Activated T-helper 17 cell treated with anti-CD3 and anti-CD28 coated beads, Interleukin-2, amount 50 U/mL, for 72 hours (primary cell): ENCODE measurements at regions not wholly inside any gene's neighbourhood (a gene's known extent, or its start where the extent isn't known, plus 50 kb on each side); places are given as distances from the start of the nearest gene placed in this dataset.

Source experiments
- ATAC-seq: fragments of 150-1000 bp; cut with Tn5 transposase; replicated peaks from 2 replicates; pipeline ENCODE4 v1.10.0; 2021; ENCODE audit warnings: mild to moderate bottlenecking, moderate library complexity
- H3K27ac Mint-ChIP-seq: one replicate; pipeline ENCODE4 v1.8.0; 2022; ENCODE audit warnings: mixed read lengths
- H3K27me3 Mint-ChIP-seq: one replicate; pipeline ENCODE4 v1.8.0; 2022; ENCODE audit warnings: mixed read lengths
- H3K36me3 Mint-ChIP-seq: one replicate; pipeline ENCODE4 v1.8.0; 2022; ENCODE audit warnings: low read depth, mild to moderate bottlenecking, mixed read lengths
- H3K4me1 Mint-ChIP-seq: one replicate; pipeline ENCODE4 v1.8.0; 2022; ENCODE audit warnings: mixed read lengths
- H3K4me3 Mint-ChIP-seq: one replicate; pipeline ENCODE4 v1.8.0; 2022; ENCODE audit warnings: mild to moderate bottlenecking, mixed read lengths
- H3K9me3 Mint-ChIP-seq: one replicate; pipeline ENCODE4 v1.8.0; 2022; ENCODE audit warnings: mixed read lengths

GRCh38 chr12:87930033-87930432, 99.2 kb downstream of the C12orf50 start:
- no peaks in the 10 kb centered on the region for H3K9me3 Mint-ChIP-seq
- peaks cover 6% of the 10 kb centered on the region for H3K27me3 Mint-ChIP-seq
- H3K36me3 Mint-ChIP-seq, result no peaks in the 10 kb centered on the region
- H3K4me1 Mint-ChIP-seq, result no peaks in the 10 kb centered on the region
- no peak for ATAC-seq
- no peak overlapping the region for H3K4me3 Mint-ChIP-seq
- H3K27ac Mint-ChIP-seq, result no peak overlapping the region

- H3K27ac Mint-ChIP-seq, result no peak overlapping the region
- H3K36me3 Mint-ChIP-seq, result no peaks in the 10 kb centered on the region
- H3K4me1 Mint-ChIP-seq, result no peaks in the 10 kb centered on the region
- peaks cover 6% of the 10 kb centered on the region for H3K27me3 Mint-ChIP-seq
- no peaks in the 10 kb centered on the region for H3K9me3 Mint-ChIP-seq
- H3K4me3 Mint-ChIP-seq, result no peak overlapping the region
- ATAC-seq, result no peak
Measured at GRCh38 chr12:87929346-87929745, 99.9 kb downstream of the C12orf50 start.

DNA sequence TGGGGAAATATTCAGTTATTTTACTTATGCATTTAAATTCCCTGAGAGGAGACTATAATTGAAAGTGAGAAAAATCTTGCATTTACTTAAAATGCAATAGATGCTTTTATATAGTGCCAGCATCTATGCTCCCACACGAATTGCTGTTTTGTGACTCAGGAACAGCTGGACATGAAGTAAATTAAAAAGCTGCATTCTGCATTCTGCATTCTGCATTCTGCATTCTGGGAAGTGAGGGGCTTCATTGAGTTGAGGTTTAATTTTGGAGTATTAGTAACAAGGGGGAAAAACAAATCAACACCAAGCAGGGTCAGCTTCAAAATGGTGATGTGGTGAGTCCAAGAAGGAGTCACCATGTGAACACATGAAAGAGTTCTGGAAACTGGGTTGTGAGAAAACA, 101.2 kb downstream of the C12orf50 start:
- H3K27ac Mint-ChIP-seq, result no peak overlapping the region
- H3K4me1 Mint-ChIP-seq, result no peaks in the 10 kb centered on the region
- H3K9me3 Mint-ChIP-seq, result no peaks in the 10 kb centered on the region
- ATAC-seq, result no peak
- H3K36me3 Mint-ChIP-seq, result no peaks in the 10 kb centered on the region
- no peaks in the 10 kb centered on the region for H3K27me3 Mint-ChIP-seq
- no peak overlapping the region for H3K4me3 Mint-ChIP-seq

- H3K36me3 Mint-ChIP-seq, result no peaks in the 10 kb centered on the region
- no peak for ATAC-seq
Measured at GRCh38 chr12:87925021-87925420, 104.2 kb downstream of the C12orf50 start.

DNA sequence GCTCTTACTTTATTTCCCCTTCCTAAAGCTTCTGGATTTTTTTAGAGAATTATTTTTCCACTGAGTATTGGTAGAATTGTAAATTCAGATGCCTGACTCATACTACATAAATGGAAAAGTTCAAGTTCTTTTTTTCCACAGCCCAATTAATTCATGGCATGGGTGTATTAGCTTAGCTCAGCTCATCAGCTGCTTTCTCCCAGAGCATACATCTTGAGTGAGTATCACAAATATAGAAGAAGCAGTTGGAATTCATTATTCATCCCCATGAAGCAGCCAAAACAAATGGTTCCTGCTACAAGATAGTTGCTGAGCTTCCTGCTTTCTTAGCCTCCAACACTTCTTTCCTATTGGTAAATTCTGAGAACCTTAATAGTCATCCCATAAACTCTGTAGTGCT, 105.1 kb downstream of the C12orf50 start:
- Mint-ChIP-seq H3K27me3 (no peaks in the 10 kb centered on the region), H3K9me3 (no peaks in the 10 kb centered on the region), H3K36me3 (no peaks in the 10 kb centered on the region), H3K27ac (no peak overlapping the region), H3K4me3 (no peak overlapping the region), H3K4me1 (no peaks in the 10 kb centered on the region)
- ATAC-seq, result no peak

More at GRCh38 chr12:87925021-87925420, 104.2 kb downstream of the C12orf50 start:
- H3K27me3 Mint-ChIP-seq, result no peaks in the 10 kb centered on the region
- H3K9me3 Mint-ChIP-seq, result no peaks in the 10 kb centered on the region
- H3K4me1 Mint-ChIP-seq, result no peaks in the 10 kb centered on the region
- H3K4me3 Mint-ChIP-seq, result no peak overlapping the region
- no peak overlapping the region for H3K27ac Mint-ChIP-seq

DNA sequence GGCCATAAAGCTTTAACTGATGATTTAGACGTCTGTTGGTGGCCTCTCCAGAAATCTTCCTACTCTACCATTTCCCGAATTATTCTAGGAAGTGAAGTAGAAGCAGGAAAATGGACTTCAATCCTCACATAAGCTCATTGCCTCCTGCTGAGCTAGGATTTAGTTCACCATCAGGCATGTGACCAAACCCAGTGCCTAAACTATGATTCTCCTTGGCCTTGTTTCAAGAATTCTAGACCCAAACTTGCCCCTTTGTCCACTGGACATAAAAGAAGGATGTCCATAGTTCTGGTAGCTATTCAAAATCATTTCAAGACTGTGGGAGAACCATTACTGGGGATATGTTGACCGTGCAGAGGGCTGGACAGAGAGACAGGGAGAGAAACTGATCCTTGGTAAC, 105.8 kb downstream of the C12orf50 start:
- Mint-ChIP-seq H3K36me3 (no peaks in the 10 kb centered on the region), H3K4me1 (no peaks in the 10 kb centered on the region), H3K9me3 (no peaks in the 10 kb centered on the region), H3K4me3 (no peak overlapping the region), H3K27ac (no peak overlapping the region), H3K27me3 (no peaks in the 10 kb centered on the region)
- ATAC-seq, result no peak

DNA sequence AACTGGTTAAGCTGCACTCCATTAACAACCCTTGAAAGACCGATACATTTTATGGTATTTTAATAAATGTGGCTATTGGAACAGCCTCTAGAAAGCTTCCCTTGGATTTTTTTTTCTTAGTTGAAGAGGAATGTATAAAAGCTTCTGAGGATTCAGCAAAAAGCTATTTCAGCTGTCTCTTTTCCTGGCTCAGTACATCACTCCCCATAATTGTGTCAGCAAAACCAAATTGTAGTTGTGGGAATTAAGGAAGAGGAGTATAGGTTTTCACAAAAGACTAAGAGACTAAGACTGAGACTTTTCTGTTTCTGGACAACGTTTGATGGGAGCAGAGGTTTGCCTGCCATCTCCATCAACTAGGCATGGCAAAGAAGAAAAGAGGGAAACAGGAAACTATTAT, 106.5 kb downstream of the C12orf50 start:
- H3K4me1 Mint-ChIP-seq, result no peaks in the 10 kb centered on the region
- ATAC-seq, result no peak
- H3K27me3 Mint-ChIP-seq, result no peaks in the 10 kb centered on the region
- H3K4me3 Mint-ChIP-seq, result no peak overlapping the region
- H3K36me3 Mint-ChIP-seq, result no peaks in the 10 kb centered on the region
- H3K27ac Mint-ChIP-seq, result no peak overlapping the region
- H3K9me3 Mint-ChIP-seq, result no peaks in the 10 kb centered on the region

DNA sequence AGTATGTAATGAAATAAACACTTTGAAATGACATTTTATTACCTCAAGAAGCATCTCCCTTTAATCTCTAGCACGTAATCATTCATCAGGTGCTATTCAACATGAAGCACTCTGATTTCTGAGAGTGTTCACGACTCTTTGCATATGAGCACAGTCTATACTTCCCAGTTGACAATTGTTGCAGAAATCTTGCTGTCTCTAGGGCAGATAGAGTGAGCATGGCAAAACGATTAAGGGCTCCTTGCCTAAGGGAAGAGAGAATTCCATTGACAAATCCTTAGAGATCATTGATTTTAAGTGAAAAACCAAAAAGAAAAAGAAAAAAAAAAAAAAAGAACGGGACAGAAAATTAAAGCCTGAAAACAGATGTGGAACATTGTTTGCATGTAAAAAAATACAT, 107.6 kb downstream of the C12orf50 start:
- Mint-ChIP-seq H3K9me3 (no peaks in the 10 kb centered on the region), H3K27me3 (no peaks in the 10 kb centered on the region), H3K36me3 (no peaks in the 10 kb centered on the region), H3K27ac (no peak overlapping the region), H3K4me3 (no peak overlapping the region), H3K4me1 (no peaks in the 10 kb centered on the region)
- ATAC-seq, result no peak

DNA sequence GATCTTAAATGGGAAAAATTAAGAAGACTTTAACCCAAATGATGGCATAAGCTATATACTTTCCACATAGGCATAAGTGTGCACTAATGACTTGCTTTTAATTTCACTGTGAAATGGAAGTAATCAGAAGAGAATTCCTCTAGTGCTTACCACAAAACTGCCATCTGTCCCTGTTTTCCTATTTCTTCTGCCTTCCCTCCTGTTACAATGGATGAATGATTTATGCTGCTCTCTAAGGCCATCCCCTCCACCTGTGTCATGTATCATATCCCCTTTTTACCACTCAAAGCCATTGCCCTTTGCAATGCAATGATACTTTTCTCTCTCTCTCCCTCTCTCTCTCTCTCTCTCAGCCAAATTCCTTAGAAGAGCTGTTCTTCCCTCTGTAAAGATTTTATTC, 109.1 kb downstream of the C12orf50 start:
- Mint-ChIP-seq H3K36me3 (no peaks in the 10 kb centered on the region), H3K27ac (no peak overlapping the region), H3K27me3 (no peaks in the 10 kb centered on the region), H3K9me3 (peaks cover 5% of the 10 kb centered on the region), H3K4me1 (no peaks in the 10 kb centered on the region), H3K4me3 (no peak overlapping the region)
- ATAC-seq, result no peak

- H3K27ac Mint-ChIP-seq, result no peak overlapping the region
- peaks cover 2% of the 10 kb centered on the region for H3K27me3 Mint-ChIP-seq
- no peaks in the 10 kb centered on the region for H3K36me3 Mint-ChIP-seq
- H3K9me3 Mint-ChIP-seq, result peaks cover 2% of the 10 kb centered on the region
- no peaks in the 10 kb centered on the region for H3K4me1 Mint-ChIP-seq
- no peak overlapping the region for H3K4me3 Mint-ChIP-seq
- no peak for ATAC-seq
Measured at GRCh38 chr12:87901457-87901856, 127.7 kb downstream of the C12orf50 start.

- ATAC-seq, result no peak
- Mint-ChIP-seq H3K9me3 (peaks cover 6% of the 10 kb centered on the region), H3K36me3 (no peaks in the 10 kb centered on the region), H3K27ac (no peak overlapping the region), H3K4me1 (no peaks in the 10 kb centered on the region), H3K27me3 (peaks cover 4% of the 10 kb centered on the region), H3K4me3 (no peak overlapping the region)
Measured at GRCh38 chr12:87897662-87898061, 131.5 kb downstream of the C12orf50 start.

- Mint-ChIP-seq H3K4me3 (no peak overlapping the region), H3K27ac (no peak overlapping the region), H3K9me3 (peaks cover 3% of the 10 kb centered on the region), H3K27me3 (no peaks in the 10 kb centered on the region), H3K4me1 (no peaks in the 10 kb centered on the region), H3K36me3 (no peaks in the 10 kb centered on the region)
- ATAC-seq, result no peak
Measured at GRCh38 chr12:87883806-87884205, 145.4 kb downstream of the C12orf50 start.

DNA sequence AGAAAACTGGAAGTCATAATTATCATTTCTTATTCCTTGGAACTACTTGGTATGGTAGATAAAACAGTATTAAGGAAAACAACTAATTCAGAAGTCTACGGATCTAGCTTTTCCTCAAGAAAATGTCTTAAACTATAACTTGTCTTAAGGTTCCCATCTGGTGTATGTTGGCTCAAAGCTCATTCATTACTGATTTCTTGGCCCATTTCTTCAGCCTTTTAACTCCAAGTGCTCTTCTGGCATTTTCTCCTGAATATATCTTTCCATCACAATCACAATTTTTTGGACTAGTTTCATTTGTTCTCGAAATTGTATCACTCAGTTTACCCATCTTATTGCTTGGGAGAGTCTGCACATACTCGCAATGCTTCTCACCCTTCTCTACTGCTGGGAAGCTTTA, 150.1 kb downstream of the C12orf50 start:
- Mint-ChIP-seq H3K4me1 (no peaks in the 10 kb centered on the region), H3K27ac (no peak overlapping the region)

DNA sequence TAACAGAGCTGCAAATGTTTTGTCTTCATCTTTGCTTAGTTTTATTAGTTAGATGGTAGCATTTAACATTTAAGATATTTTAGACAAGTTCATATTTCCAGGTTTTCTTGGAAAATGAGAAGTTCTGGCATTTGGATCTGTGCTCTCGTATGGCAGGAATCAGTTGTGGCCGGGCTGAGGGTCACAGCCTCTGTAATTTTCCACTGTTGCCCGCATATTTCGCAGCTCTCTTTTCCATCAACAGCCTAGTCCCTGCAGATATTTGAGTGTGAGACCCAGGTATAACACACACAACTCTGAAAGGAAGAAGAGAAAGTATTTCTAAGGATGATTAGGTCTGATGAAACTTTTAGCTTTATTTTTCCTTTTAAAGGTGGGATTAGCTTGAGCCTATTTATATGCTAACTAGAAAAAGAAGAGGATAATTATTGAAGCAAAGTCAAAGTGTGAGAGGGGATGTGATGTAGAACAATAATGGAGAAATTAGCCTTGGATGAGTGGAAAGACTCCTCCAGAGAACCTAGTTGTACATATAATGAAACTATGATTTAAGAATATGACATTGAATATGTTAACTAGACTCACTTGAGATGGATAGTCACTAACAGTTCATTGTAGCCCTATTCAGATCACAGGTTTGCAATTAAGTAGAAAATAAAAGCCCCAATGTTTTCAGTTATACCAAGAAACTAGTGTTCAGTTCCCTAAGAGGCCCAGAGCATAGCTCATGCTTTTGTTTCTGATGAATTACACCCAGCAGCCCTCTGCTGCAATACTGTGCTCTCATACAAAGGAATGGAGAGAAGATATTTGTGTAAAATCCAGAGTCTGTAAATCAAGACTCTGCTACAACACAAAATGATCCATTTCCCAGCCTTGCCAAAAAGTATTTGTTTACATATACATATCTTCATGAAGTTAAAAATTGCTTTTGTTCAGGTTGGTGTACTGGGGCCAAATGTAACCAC, 158.4 kb downstream of the C12orf50 start:
- Mint-ChIP-seq H3K36me3 (no peaks in the 10 kb centered on the region), H3K4me3 (no peak overlapping the region), H3K9me3 (no peaks in the 10 kb centered on the region), H3K4me1 (no peaks in the 10 kb centered on the region), H3K27me3 (no peaks in the 10 kb centered on the region), H3K27ac (no peak overlapping the region)
- ATAC-seq, result no peak

More for the DNA sequence above, 150.1 kb downstream of the C12orf50 start:
- no peaks in the 10 kb centered on the region for H3K27me3 Mint-ChIP-seq
- H3K36me3 Mint-ChIP-seq, result no peaks in the 10 kb centered on the region
- H3K4me3 Mint-ChIP-seq, result no peak overlapping the region
- H3K9me3 Mint-ChIP-seq, result peaks cover 3% of the 10 kb centered on the region
- ATAC-seq, result no peak

GRCh38 chr12:87870061-87870460, 159.1 kb downstream of the C12orf50 start:
- Mint-ChIP-seq H3K4me1 (no peaks in the 10 kb centered on the region), H3K4me3 (no peak overlapping the region), H3K27me3 (no peaks in the 10 kb centered on the region), H3K36me3 (no peaks in the 10 kb centered on the region), H3K27ac (no peak overlapping the region), H3K9me3 (no peaks in the 10 kb centered on the region)
- ATAC-seq, result no peak
